SW480 (cell line): ENCODE measurements at regions not wholly inside any gene's neighbourhood (a gene's known extent, or its start where the extent isn't known, plus 50 kb on each side); places are given as distances from the start of the nearest gene placed in this dataset.
"Not testable (repeated sequence)": the region's sequence is repeated elsewhere in the genome, so short reads cannot be mapped to it uniquely, and the experiment has no call there.

Source experiments
- DNase-seq: peaks from one replicate; pipeline ENCODE4 v3.0.0-alpha.2; 2016; ENCODE audit warnings: low spot score

DNA sequence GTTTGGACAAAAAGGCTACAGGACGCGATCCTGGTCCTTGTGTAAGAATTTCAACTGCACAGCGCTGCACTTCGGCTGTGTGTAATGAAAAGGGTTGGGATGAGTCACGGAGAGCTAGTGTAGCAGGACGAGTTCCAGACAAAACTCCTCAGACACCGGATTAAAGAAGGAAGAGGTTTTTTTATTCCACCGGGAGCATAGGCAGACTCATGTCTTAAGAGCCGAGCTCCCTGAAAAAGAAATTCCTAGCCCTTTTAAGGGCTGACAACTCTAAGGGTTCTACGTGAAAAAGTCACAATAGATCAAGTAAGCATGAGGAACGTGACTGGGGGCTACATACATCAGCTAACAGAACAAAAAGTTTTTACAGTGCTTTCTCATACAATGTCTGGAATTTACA lies 54.8 kb upstream of the FAM90A1 start:
- not testable (repeated sequence) for DNase-seq

GRCh38 chr12:8285681-8286080 lies 58.3 kb upstream of the FAM90A1 start:
- DNase-seq = not testable (repeated sequence)

DNA sequence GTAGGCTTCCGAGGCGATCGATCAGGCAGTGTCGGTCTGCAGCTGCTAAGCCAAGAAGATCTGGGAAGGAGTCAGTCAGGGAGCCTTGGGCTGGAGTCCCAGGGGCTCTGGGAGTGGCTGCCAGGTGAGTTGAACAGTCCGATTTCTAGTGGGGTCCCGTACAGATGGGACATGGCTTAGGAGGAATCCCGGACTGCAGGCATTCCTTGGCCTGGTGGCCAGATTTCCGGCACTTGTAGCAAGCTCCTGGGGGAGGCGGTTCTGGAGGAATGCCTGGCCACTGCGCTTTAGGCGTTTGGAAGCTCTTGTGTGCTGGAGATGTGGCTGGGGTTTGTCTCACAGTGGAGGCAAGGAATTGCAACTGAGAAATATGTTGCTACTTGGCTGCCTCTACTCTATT lies 64.3 kb upstream of the FAM90A1 start:
- not testable (repeated sequence) for DNase-seq

- DNase-seq = not testable (repeated sequence)
Measured at GRCh38 chr12:8294662-8295061, 67.2 kb upstream of the FAM90A1 start.

DNA sequence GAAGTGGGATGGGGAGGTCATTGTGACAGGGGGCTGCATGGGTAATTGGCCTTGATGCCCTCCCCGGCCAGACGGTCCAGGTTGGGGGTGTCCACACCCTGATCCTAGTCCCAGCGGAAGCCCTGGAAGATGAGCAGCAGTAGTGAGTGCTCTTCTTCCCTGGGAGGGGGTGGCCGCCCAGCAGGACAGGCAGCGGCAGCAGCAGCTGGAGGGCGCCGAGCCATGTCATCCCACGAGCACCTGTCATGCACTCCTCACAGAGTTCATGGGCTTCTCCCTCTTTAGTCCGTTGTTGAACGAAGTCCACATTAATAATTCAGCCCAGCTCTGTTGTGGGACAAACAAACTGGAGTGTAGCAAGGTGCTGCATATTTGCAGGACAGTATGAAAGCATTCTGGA lies 81.2 kb upstream of the FAM90A1 start:
- DNase-seq = not testable (repeated sequence)

GRCh38 chr12:8315997-8316396 lies 88.6 kb upstream of the FAM90A1 start:
- DNase-seq = not testable (repeated sequence)

DNA sequence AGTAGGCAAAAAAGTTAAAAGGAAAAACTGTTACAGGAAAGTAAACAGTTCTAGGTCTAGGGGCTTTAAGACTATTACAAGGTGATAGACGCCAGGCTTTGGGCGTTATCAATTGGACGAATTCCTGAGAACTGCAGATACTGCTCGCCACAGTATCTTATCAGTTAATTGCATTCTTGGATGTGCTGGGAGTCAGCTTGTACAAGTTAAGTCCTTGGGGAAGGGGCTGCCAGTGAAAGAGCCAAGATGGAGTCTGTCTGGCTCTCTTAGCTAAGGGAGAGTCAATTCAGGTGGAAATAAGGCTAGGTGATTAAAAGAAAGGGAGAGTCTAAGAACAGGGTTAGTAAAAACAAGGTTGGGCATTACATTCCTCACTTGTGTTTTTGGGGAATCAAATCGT lies 90.3 kb upstream of the FAM90A1 start:
- DNase-seq = not testable (repeated sequence)

DNA sequence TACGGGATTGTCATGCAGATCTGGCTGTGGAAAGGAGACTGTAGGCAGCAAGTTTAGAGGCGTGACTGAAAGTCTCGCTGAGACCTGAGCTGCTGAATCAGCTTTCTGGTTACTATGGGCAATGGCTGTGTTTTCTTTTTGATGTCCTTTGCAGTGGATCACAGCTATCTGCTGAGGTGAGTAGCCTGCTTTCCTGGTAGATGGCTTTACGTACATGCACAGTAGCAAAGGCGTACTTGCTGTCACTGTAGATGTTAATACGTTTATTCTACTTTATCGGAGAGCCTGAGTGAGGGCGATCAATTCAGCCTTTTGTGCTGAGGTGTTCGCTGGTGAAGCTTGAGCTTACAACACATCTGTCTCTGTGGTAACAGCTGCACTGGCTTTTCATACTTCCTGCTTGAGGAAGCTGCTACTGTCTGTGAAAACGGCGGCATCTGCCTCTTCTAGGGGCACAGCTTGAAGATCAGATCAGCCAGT lies 92.9 kb upstream of the FAM90A1 start:
- DNase-seq = not testable (repeated sequence)

- not testable (repeated sequence) for DNase-seq
Measured at GRCh38 chr12:8320791-8321370, 93.5 kb upstream of the FAM90A1 start.

- not testable (repeated sequence) for DNase-seq
Measured at GRCh38 chr12:8325145-8325839, 97.9 kb upstream of the FAM90A1 start.

DNA sequence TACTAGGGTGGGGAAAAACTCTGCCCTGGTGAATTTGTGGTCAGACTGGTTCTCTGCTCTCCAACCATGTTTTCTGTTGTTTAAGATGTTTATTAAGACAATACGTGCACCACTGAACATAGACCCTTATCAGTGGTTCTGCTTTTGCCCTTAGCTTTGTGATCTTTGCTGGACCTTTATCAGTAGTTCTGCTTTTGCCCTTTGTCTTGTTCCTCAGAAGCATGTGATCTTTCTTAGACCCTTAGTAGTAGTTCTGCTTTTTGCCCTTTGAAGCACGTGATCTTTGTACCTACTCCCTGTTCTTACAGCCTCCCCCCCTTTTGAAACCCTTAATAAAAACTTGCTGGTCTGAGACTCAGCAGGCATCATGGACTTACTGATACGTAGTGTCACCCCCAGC lies 101.4 kb upstream of the FAM90A1 start:
- not testable (repeated sequence) for DNase-seq

DNA sequence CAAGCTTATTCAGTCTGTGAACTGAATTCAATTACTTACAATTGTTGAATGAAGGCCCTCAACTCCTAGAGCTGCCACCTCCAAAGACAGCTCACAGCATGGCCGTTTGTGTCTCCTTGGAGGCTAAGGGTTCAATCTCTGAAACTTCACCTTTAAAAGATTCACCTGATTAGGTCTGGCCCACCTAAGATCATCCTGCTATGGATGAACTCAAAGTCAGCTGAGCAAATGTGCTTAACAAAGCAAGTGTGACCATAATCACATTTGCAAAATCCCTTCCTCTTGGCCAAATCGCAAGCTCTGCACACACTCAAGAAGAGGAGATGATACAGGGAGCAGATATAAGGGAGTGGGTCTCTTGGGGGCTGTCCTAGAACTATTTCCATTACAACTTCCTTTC lies 105.0 kb upstream of the FAM90A1 start:
- not testable (repeated sequence) for DNase-seq

GRCh38 chr12:8351073-8351472 lies 104.7 kb upstream of the CLEC6A start:
- not testable (repeated sequence) for DNase-seq

- DNase-seq = not testable (repeated sequence)
Measured at GRCh38 chr12:8354741-8355140, 101.0 kb upstream of the CLEC6A start.

DNA sequence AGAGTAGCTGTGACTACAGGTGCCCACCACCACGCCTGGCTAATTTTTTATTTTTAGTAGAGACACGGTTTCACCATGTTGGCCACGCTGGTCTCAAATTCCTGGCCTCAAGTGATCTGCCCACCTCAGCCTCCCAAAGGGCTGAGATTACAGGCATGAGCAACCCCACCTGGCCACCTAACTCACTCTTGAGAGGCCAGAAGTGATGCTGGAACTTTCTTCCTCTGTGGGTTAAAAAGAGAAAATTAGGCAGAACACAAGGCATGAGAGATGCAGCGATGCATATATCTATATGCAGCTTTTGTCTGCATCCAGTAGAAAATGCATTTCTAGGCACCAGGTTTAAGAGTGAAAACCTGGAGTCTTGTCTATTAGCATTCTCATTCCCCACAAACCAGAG lies 100.2 kb upstream of the CLEC6A start:
- not testable (repeated sequence) for DNase-seq

- peak; percentile 10 for DNase-seq
Measured at GRCh38 chr12:8373744-8374143, 82.0 kb upstream of the CLEC6A start.

GRCh38 chr12:8375122-8375521 lies 80.6 kb upstream of the CLEC6A start:
- DNase-seq = not testable (repeated sequence)

DNA sequence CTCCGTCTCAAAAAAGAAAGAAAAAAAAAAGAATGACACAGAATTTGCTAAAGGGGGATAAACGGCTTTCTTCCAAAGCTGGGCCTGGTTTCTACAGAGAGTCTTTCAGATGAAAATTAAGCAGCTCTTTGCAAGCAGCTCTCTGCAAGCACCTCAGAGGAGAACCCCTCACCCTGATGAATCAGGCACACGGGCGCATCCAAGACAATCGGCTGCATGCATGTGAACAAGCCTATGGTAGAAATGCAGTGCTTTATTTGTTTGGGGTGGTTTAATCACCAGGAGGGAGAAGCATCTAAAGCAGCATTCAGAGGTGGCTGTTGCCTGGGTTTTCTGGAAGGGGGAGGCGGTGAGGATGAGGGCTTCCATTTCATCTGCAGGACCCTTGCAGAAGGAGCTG lies 78.0 kb upstream of the CLEC6A start:
- DNase-seq = not testable (repeated sequence)

- not testable (repeated sequence) for DNase-seq
Measured at GRCh38 chr12:8382556-8382955, 73.2 kb upstream of the CLEC6A start.

- not testable (repeated sequence) for DNase-seq
Measured at GRCh38 chr12:8384686-8385085, 71.1 kb upstream of the CLEC6A start.

DNA sequence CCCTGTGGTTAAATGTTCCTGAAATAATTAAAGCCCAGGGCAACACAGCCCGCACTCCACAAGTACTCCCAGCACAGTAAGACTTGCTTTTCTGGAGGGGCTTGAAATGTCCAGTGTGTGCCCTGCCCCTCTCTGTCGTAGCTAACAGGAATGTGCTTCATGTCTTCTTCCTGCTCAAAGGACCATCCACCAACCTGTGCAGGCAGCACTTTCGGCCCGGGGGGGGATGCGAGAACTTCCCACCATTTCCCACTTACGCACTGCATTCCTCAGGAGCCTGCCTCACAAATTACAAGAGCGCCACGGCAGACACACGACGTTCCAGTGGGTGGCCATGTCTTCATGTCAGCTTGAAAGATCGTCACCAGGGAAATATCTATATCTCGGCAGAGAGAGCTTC lies 70.3 kb upstream of the CLEC6A start:
- not testable (repeated sequence) for DNase-seq

DNA sequence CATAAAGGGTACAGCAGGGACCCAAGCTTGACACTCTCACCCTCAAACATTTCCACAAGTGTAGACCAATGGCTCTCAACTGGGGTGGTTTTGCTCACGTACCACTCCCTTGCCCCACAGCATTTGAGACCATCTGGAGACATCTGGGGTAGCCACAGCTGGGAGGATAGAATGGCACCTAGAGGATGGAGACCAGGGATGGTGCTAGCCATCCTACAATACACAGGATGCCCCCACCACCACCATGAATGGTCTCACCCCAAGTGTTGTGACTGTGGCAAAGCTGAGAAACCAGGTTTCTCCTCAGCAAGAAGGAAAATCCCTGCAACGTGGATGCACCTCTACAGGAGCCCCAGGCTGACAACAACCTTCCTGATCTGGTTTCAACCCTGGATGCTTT lies 69.1 kb upstream of the CLEC6A start:
- DNase-seq = not testable (repeated sequence)

DNA sequence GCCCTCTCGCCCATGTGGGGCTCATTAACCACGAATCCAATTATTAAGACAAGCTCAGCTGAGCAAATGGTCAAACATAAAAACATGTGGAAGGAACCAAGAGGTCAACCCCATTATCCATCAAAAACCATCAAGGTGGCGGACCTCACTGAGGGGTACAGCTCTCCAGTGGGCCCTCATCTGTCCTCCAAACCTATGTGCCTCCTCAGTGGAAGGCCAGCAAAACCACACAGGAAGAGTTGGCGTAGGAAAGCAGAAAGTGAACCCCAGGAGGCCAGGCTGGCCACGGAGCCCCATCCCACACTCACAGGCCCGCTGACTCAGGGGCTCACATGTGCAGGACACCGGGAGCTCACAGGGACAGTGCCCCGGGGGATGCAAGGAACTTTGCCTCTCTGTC lies 66.5 kb upstream of the CLEC6A start:
- not testable (repeated sequence) for DNase-seq
